ENCODE measurements at regions not wholly inside any gene's neighbourhood (a gene's known extent, or its start where the extent isn't known, plus 50 kb on each side); places are given as distances from the start of the nearest gene placed in this dataset.

DNA sequence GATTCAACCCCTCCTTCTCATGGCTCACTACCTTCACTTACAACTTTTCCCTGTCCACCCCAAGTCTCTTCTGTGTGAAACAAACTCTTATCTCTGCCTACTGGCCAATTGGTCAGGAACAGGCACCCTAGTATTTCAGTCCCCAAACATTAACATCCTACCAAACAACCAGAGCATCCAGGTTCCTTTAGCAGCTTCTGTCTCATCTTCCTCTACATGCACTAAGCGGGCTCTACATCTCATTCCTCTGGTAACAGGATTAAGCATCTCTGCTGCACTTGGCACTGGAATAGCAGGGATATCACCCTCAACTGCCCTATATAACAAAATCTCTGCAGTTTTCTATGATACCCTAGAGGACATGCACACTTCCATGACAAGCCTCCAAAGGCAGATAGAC lies 116.2 kb downstream of the JRKL start:
- TF ChIP-seq, protein P1, sequence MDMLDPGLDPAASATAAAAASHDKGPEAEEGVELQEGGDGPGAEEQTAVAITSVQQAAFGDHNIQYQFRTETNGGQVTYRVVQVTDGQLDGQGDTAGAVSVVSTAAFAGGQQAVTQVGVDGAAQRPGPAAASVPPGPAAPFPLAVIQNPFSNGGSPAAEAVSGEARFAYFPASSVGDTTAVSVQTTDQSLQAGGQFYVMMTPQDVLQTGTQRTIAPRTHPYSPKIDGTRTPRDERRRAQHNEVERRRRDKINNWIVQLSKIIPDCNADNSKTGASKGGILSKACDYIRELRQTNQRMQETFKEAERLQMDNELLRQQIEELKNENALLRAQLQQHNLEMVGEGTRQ (IDR thresholded peaks at IDR 0.05; ENCODE audit: borderline replicate concordance, low read depth, low read length) = no peak
- TF ChIP-seq, protein P2, sequence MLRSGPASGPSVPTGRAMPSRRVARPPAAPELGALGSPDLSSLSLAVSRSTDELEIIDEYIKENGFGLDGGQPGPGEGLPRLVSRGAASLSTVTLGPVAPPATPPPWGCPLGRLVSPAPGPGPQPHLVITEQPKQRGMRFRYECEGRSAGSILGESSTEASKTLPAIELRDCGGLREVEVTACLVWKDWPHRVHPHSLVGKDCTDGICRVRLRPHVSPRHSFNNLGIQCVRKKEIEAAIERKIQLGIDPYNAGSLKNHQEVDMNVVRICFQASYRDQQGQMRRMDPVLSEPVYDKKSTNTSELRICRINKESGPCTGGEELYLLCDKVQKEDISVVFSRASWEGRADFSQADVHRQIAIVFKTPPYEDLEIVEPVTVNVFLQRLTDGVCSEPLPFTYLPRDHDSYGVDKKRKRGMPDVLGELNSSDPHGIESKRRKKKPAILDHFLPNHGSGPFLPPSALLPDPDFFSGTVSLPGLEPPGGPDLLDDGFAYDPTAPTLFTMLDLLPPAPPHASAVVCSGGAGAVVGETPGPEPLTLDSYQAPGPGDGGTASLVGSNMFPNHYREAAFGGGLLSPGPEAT (IDR thresholded peaks at IDR 0.05; ENCODE audit: low read depth) = no peak
- TF ChIP-seq MYC (IDR thresholded peaks at IDR 0.05; ENCODE audit: insufficient read depth, insufficient read length, insufficient replicate concordance, low read length, severe bottlenecking) = no peak
- TF ChIP-seq NFIC (IDR thresholded peaks at IDR 0.05; ENCODE audit: low read depth, low read length) = no peak
- no peak for TF ChIP-seq YY1 (IDR thresholded peaks at IDR 0.05; ENCODE audit: low read depth, low read length)
- TF ChIP-seq, protein P3, sequence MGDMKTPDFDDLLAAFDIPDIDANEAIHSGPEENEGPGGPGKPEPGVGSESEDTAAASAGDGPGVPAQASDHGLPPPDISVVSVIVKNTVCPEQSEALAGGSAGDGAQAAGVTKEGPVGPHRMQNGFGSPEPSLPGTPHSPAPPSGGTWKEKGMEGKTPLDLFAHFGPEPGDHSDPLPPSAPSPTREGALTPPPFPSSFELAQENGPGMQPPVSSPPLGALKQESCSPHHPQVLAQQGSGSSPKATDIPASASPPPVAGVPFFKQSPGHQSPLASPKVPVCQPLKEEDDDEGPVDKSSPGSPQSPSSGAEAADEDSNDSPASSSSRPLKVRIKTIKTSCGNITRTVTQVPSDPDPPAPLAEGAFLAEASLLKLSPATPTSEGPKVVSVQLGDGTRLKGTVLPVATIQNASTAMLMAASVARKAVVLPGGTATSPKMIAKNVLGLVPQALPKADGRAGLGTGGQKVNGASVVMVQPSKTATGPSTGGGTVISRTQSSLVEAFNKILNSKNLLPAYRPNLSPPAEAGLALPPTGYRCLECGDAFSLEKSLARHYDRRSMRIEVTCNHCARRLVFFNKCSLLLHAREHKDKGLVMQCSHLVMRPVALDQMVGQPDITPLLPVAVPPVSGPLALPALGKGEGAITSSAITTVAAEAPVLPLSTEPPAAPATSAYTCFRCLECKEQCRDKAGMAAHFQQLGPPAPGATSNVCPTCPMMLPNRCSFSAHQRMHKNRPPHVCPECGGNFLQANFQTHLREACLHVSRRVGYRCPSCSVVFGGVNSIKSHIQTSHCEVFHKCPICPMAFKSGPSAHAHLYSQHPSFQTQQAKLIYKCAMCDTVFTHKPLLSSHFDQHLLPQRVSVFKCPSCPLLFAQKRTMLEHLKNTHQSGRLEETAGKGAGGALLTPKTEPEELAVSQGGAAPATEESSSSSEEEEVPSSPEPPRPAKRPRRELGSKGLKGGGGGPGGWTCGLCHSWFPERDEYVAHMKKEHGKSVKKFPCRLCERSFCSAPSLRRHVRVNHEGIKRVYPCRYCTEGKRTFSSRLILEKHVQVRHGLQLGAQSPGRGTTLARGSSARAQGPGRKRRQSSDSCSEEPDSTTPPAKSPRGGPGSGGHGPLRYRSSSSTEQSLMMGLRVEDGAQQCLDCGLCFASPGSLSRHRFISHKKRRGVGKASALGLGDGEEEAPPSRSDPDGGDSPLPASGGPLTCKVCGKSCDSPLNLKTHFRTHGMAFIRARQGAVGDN (IDR thresholded peaks at IDR 0.05) = no peak
- no peak for TF ChIP-seq PAX8 (IDR thresholded peaks at IDR 0.05)
- TF ChIP-seq ASH2L (IDR thresholded peaks at IDR 0.05; ENCODE audit: borderline replicate concordance, low read depth) = no peak
- TF ChIP-seq MEF2B (IDR thresholded peaks at IDR 0.05; ENCODE audit: partially characterized antibody, poor library complexity, severe bottlenecking) = no peak
- no peak for TF ChIP-seq KDM1A (IDR thresholded peaks at IDR 0.05; ENCODE audit: borderline replicate concordance)
- no peak for TF ChIP-seq NRF1 (conservative IDR thresholded peaks at IDR 0.05; ENCODE audit: low read depth, low read length)
- TF ChIP-seq MXI1 (IDR thresholded peaks at IDR 0.05; ENCODE audit: low read depth, low read length) = no peak
- TF ChIP-seq DPF2 (IDR thresholded peaks at IDR 0.05) = no peak
- TF ChIP-seq ZNF24 (IDR thresholded peaks at IDR 0.05) = no peak
- no peak for TF ChIP-seq PAX5 (IDR thresholded peaks at IDR 0.05; ENCODE audit: borderline replicate concordance, low read depth, low read length)
- no peak for TF ChIP-seq MTA2 (IDR thresholded peaks at IDR 0.05; ENCODE audit: low read depth)
- no peak for TF ChIP-seq RB1 (IDR thresholded peaks at IDR 0.05; ENCODE audit: borderline replicate concordance)
- TF ChIP-seq TCF7 (IDR thresholded peaks at IDR 0.05; ENCODE audit: borderline replicate concordance) = no peak
- no peak overlapping the region for H3K4me2 ChIP-seq (ENCODE audit: control insufficient read depth, insufficient read depth)
- H3K4me1 ChIP-seq (ENCODE audit: control insufficient read depth, insufficient read depth, low read length) = no peaks in the 10 kb centered on the region
- no peaks in the 10 kb centered on the region for H4K20me1 ChIP-seq (ENCODE audit: control insufficient read depth, insufficient read depth)
- intact Hi-C loops (cut with micrococcal nuclease; ENCODE audit: unreplicated experiment) (no loop called here), in situ Hi-C loops (cut with MboI) (no loop called here)
- ATAC-seq = no peak
- ChIA-PET POLR2A (no interaction called here), SMC1A (ENCODE audit: uncharacterized antibody, unreplicated experiment) (no interaction called here), RAD21 (ENCODE audit: unreplicated experiment) (no interaction called here), CTCF (no interaction called here)
- no peaks in the 10 kb centered on the region for H3K79me2 ChIP-seq (ENCODE audit: control insufficient read depth, insufficient read depth, low read length)
- WGBS (ENCODE audit: insufficient coverage, insufficient replicate concordance, low lambda C conversion rate, missing lambda C conversion rate) = 30% methylated on average over 1 of the region's 1 CpG
- no peaks in the 10 kb centered on the region for H3K27me3 ChIP-seq (replicated peaks in 1 of 2; ENCODE audit: control insufficient read depth in 2 of 2, insufficient read depth in 2 of 2, low read length in 1 of 2)
- no peak overlapping the region for H3K9ac ChIP-seq (ENCODE audit: control insufficient read depth, insufficient read depth, low read length)
- no peaks in the 10 kb centered on the region for H3K9me3 ChIP-seq (replicated peaks; ENCODE audit: control insufficient read depth, insufficient read depth, low read length)
- H3K36me3 ChIP-seq (ENCODE audit: control insufficient read depth in 2 of 2, insufficient read depth in 2 of 2, low read length in 1 of 2) = no peaks in the 10 kb centered on the region
- H2AFZ ChIP-seq (ENCODE audit: control insufficient read depth, low read depth, low read length) = no peak overlapping the region
- FAIRE-seq = no peak
- DNase-seq (ENCODE audit: low read depth, low spot score) = no peak
- no TSS peak for BruUV-seq (replicated peaks)
- H3K4me3 ChIP-seq = no peak overlapping the region
- H3K27ac ChIP-seq (ENCODE audit: control insufficient read depth, insufficient read depth) = no peak overlapping the region

All from GM12878 (cell line).